RKO (cell line): ENCODE measurements at regions not wholly inside any gene's neighbourhood (a gene's known extent, or its start where the extent isn't known, plus 50 kb on each side); places are given as distances from the start of the nearest gene placed in this dataset.

ENCODE experiments used
- DNase-seq: peaks from one replicate; pipeline ENCODE4 v3.0.0-alpha.2; 2016; ENCODE audit warnings: low spot score

DNA sequence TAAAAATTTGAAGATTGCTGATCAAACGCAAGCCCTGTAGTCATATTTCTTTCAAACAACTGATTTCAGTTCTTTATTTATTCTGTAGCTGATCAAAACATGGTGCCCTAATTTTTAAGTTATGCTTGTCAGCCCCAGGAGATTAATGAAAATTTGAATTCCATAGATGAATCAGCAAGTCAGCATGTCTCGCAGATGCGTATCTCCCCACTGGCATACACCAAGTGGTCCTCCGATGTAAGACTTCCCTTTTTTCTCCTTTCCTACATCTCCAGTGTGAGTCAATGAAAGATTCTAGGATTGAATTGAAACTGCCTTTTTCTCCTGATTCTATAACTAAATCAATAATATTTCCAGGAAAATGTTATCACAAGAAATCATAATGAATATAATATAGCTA lies 539.6 kb upstream of the NOX3 start:
- no peak for DNase-seq

DNA sequence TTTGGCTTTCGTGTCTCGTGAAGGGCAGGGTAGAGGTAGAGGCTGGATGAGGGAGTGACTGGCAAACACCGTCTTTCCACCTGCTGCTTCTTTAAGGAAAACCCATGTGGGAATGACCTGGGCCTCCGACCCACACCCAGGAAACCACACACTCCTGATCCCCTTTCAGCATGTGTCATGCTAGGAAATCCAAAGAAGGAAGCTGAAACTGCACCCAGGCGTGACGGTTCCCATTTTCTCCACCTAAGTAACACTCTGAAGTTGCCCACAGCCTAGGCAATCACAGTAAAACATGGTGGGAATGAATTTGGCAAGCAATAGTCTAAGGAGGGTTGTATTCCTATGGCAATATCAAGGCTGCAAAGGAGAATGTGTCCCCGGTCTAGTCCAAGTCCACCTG lies 538.4 kb upstream of the NOX3 start:
- no peak for DNase-seq

DNA sequence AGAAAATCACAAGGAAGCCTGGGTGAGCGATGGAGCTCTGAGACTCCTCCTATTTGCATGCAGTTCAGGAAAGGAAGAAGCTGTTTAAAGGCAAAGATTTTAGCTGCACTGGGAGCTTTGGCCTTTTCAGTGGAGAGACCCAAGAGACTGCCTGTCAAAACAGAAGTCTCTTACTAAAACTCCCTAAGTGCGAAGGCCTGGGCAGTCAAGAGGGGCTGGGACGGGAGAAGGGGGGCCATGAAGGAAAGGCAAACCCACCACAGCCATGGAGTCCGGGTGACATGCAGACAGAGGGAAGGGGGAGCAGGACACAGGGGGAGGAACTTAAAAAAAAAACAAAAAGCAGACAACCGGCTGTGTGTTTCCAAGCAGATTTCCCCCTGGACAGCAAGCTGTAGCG lies 537.6 kb upstream of the NOX3 start:
- DNase-seq = no peak

DNA sequence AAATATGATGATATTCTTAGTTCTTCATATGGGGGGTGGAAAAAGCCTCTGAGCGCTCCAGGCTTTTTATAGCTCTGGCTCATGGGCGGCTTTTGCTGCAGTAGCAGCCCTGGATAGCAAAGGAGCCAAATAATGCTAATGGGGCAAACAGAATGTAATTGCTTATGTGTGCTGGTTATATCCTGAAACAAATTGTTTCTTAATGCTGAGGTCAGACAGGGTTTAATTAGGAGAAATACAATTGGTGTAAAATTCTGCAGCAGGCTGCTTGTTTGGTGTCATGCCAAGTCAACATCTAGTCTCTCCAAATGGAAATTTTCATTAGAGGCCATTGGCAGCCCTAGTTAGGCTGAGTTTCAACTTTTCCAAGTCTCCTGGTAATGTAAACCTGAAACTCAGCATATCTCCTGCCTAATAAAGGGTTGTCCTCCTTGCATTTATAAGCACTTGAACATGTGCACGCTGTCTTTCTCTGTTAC lies 530.1 kb upstream of the NOX3 start:
- no peak for DNase-seq

DNA sequence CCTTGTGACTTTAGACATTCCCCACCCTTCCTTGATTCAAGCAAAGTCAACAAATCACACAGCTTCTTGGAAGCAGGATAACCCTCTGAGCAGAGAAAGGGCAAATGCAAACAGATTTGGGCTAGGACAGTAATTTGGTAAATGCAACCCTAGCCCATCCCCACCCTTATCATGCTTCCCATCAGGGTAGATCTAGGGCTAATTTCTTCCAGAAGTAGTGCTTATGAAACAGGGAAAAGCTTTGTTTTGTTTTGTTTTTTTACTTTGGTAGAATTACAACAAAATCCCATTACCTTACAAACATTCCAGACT lies 525.1 kb upstream of the NOX3 start:
- DNase-seq = no peak

DNA sequence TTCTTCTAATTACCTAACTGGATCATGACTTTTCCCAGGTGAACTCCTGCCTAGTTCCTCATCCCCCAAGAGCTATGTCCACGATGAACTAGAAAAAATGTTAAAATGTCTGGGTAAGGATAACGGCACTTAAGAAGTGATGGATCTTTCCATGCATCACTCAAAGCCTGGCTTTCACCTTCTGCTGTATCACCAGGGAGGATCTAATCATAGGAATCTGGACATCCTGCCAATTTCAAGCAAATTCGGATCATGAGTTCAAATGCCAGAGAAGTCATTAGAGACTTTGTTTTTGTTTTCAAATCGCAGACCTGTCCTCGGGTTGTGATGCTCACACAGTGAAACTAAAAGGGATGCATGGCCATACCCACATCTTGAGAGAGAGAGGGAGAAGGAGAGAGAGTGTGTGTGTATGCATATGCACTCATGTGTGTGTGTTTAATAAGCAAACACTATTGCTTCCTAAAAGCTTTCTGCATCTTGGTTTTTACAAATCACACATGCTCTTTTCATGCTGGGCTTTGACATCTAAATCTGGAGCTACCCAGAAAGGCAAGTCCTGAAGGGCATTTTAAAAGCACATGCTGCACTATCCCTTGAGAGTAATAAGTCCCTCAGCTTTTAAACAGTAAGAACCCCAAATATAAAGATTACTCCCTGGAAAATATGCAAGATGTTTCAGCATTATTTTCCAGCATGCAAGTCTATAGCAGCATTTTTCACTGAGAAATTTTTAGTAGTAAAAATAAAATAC lies 524.6 kb upstream of the NOX3 start:
- no peak for DNase-seq

DNA sequence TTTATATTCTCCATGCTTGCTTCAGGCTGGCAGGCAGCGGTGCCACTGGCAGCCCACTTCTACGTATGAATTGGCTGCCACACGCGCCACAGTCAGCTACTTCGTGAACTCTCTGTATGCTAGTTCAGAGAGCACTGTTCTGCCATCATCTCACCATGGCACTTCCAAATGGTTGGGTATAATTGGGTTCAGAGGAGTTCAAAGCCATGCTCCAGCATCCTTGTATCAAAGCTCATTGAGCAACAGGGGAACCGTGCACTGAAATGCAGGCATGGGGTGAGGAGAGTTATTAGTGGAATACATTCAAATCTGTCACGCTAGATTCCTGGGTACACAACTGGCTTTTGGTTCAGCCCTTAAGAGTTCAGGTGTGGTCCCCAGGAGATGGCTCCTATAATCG lies 519.9 kb upstream of the NOX3 start:
- DNase-seq = no peak

DNA sequence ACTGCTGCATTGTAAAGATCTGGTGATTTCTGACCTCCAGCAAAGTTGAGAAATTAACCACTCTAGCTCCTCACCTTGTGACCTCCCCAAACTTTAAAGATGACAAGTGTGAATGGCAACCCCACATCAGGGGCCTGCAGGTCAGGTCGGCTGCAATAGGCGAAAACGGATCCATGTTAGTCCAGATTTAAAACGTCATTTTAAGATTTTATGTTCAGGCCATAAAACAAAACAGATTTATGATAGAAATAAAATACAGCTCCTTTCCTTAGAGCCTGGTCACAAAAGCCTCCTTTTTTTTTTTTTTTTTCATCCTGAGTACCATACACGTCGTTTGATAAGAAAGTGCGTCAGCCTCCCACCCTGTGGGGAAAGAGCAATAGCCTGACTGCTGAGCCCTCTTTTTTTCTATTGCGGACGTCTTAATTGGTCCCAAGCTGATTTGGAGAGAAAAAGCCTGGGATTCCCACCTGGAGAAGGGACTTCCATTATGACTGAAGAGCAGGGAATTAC lies 519.2 kb upstream of the NOX3 start:
- no peak for DNase-seq

DNA sequence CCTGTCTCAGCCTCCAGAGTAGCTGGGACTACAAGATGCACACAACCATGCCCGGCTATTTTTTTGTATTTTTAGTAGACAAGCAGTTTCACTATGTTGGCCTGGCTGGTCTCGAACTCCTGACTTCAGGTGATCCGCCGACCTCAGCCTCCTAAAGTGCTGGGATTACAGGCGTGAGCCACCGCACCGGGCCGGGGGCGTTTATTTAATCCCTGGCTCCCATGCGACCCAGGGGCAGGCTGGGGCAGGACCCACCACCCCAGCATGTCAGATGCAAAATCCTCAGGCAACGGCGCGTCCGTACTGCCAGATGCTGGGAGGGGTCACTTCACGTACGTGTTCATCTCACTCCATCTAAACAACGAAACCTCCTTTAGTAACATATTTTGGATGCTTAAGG lies 518.7 kb upstream of the NOX3 start:
- no peak for DNase-seq

DNA sequence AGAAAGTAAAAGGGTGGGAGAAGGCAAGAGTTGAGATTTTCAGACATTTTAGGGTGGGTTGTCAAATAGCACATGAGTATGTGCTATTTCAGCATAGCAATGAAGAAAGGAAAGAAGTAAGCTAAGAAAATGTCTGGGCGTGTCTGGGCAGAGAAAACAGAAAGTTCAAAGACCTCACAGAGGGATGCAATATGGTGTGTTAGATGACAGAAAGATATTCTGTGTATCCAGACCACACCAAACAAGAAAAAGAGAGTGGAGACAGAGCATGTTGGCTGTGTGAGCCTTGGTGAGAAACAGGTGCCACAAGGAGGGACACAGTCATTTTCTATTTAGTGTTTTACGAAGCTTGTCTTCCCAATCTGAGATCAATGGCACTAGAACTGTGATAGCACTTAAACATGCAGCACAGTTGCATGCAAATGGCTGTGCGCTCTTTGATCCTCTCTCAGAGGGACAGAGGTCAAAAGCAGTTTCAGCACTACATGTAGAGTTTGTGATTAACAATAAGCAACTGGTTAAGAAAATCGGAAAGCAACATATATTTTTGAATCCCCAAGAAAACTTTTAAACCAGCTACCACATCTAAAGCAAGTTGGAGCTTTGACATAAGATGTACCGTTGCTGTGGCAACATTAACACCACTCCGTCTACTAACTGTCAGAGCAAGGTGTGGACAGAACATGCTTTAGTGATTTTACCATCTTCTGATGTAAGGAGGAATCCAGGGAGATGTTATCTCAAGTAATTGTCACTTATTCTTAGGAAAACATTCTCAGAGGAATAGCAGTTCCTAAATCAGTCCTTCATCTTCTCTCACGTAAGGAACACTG lies 515.5 kb upstream of the NOX3 start:
- no peak for DNase-seq

DNA sequence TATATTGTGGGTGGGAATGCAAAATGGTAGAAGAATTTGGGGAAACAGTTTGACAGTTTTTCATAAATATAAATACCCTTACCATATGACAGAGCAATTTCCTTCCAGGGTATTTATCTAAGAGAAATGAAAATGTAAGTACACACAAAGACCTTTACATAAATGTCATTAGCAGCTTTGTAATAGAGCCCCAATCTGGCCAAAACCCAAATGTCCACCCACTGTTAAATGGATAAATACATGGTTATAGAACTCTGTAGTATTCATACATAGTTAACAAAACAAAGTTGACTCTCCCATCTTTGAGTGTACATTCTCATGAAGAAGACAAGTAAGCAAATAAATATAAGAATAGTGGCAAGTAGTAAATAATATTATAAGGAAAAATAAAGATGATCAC lies 514.8 kb upstream of the NOX3 start:
- DNase-seq = no peak

DNA sequence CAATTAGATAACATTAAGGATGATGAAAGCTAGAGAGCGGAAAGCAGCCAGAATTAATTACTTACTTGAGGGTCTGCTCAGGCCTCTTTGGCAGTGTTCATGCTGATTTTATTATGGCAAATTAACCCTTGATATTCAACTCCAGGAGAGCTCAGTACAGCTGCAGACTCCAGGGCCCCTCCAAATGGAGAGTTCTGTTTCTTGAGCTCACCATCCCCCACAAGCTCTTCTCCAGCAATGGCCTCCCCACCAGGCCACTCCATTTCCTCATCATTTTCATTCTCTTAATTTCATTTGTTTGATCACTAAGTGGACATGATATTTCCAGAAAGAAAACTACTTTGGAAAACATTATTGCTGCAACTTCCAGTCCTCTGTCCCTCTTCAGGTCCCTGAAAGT lies 513.3 kb upstream of the NOX3 start:
- DNase-seq = no peak

DNA sequence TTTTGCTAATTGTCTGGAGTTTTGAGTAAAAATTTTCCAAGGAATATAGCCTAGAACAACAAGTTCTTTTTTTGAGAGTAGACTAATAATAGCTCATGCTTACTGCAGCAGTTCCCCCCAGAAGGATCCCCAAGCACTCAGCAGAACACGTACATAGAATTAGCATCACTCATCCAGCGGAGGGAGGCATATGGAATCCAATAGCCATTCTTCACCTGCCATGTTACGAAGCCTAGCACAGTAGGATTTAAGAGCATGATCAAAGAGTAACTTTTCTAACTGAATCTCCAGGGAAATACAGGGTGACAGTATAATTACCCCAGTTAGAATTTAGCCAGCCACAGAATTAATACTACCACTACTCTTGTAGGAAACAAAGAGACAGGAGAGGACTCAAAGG lies 511.7 kb upstream of the NOX3 start:
- DNase-seq = no peak

DNA sequence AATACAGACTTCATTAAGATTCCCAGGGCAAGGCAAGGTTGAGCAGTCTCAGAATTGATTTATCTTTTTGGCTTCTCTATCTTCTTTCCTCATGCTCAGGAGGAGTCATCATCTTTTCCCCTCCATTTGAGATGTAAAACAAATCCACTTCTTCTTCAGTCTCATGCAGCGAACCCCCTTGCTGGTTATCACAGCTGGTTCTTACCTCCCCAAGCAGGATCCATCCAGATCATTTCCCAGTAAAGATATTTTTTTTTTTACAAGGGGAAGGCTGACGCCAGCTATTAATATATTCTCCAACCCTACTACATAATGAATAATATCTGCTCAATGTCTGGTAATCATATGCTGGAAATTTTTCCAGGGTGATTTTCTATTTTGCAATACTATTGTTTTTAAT lies 508.9 kb upstream of the NOX3 start:
- DNase-seq = no peak

DNA sequence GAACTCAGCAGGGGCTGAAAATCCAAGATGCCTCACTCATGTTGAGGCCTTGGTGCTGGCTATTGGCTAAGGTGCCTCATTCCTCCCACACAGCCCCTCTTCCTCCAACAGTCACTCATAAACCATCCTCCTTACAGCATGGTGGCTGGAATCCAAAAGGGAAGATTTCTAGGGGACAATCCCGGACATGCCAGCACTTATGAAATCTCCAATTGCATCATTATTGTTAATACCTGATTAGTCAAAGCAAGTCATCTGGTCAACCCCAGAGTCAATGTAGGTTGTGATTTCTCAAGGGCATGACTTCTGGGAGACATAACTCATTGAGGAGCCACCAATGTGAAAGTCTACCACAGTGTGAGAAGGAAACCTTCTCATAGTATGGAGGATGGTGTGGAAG lies 506.6 kb upstream of the NOX3 start:
- DNase-seq = no peak

DNA sequence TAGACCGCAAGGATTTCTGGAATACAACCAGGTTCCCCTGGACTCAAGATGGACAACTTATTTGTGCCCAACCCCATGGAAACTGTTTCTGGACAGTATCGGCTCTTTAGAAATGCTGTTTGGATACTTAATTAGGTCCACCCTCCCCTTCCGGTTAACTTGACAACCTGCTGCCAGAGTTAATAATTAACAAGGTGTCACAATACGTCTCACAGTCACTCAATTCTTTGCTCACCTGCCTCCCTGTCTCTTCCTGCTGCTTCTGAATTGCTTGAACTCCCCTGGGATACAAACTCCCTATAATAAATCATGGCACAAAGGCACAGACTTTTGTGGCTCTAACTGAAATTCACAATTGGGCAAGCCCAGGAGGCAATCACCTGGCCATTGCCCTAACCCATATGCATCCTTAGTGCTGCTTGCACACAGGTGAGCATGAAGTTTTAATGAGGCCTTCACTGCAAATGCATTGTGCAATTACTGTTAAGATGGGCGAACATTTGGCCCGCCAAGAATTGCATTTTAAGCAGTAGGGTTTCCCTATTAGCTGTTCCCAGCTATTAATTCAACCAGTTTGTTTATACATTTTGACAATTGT lies 504.4 kb upstream of the NOX3 start:
- no peak for DNase-seq

DNA sequence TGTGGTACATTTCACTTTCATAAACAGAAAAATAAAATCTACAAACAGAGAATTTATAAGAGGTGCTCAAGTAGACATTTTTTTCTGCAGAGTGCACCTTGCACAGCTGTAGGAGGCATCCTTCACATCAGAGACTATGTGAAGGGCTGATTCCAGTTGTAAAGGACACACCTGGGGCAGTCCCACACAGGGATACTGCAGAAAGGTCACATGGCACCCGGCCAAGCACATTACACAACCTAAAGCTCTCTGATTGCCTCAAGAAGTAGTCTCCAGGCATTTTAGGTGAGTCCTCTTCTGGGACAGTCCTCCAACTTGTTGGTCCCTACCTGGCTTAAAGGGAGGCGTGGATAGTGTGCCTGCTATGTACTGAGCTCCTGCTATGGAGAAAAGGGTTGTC lies 502.9 kb upstream of the NOX3 start:
- no peak for DNase-seq

DNA sequence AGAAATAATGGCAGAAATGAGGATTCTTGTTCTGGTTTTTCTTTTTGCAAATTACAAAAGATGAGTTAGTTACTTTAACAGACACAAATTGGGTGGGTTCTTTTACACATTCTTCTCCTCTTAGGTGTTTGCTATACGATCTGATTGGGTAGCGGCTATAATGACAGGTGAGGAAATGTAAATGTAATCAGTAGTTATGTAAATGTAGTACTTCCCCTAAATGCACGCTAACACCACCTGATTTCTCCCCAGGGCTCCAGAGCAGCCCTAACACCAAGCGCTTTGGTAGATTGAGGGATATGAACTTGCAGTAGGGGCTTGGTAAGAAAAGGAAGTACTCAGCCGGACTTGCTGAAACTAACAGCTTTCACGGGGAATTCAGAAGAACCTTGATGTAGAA lies 499.4 kb upstream of the NOX3 start:
- DNase-seq = no peak

DNA sequence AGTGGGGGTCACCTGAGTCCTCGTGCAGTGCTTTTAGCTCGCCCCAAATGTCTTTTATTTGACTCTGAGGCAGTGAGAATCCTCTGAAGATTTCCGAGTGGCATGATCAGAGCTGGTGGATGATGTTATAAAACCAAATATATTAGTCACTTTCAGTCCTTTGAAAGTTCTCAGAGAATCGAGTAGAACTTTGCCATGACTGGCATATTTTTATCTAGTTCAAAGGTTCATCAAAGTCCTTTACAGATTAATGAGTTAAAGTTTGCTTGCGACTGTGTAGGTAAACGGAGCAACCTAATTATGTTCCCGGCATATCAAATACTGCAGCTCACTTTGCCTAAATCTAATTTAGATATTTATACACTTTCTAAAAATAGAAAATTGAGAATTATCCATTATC lies 498.5 kb upstream of the NOX3 start:
- DNase-seq = no peak

DNA sequence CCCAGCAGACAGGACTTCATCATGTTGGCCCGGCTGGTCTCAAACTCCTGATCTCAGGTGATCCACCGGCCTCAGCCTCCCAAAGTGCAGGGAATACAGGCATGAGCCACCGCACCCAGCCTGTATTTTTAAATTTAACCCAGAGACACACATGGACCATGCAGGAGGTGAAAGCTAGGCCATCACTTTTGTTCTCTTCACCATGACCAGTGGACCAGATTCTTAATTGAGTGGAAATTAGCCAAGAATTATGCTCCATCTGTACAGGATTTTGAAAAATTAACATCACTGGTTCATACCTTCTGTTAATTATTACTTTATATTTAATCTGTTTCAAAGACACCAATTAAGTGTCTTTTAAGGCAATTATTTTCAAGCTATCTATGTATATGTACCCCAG lies 493.6 kb upstream of the NOX3 start:
- DNase-seq = no peak

DNA sequence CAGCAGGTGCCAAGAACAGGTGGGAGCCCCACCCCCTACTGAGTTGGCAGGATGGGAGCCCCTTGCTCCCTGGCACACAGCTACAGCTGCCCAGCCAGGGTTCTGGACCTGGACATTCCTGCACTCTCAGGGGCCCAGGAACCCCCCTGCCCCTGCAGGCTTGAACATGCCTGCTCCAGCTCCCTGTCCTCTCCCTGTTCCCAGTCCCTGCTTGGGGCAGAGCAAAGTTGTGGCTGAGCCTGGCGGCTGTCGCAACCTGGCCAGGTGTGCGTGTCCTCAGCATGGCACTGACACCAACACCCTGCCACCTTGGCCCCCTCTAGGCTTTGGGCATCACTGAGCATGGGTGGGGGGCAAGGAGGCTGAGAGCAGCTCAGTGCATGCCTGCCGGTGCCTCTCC lies 491.2 kb upstream of the NOX3 start:
- DNase-seq = no peak

DNA sequence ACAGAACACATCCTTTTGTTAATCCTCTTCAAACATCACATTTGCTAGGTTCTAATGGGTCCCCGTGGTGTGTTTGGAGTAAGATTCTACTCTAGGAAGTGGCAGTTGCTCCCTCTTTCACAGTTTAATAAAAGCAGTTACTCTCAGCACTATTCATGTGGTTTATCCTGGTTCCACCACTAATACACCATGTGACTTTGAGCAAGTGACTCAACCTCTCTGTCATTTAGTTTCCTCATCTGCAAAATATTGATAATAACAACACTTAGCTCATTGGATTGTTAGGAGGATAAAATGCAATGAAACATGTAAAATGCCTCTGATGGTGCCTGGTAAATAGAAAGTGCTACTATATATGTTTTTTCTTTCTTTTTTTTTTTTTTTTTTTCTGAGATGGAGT lies 488.0 kb upstream of the NOX3 start:
- DNase-seq = peak; percentile 9

DNA sequence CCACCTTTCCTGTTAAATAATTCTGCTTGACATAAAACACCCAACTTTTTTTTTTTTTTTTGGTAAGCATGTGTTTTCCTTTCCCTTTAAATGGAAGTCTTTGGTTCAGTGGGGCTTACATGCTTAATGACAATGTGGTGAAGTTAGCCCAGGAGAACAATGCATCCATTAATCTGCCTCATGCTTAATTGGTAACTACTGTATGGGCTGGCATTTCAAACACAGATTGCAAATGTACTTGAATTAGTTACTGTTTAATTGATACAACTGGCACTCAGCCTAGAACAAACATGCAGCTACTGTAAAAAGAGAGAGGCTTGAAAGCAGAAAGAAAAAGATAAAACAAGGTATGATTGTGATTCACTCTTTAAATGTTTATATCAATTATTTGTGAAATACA lies 483.6 kb upstream of the NOX3 start:
- no peak for DNase-seq
